ENCODE measurements at regions not wholly inside any gene's neighbourhood (a gene's known extent, or its start where the extent isn't known, plus 50 kb on each side); places are given as distances from the start of the nearest gene placed in this dataset.

DNA sequence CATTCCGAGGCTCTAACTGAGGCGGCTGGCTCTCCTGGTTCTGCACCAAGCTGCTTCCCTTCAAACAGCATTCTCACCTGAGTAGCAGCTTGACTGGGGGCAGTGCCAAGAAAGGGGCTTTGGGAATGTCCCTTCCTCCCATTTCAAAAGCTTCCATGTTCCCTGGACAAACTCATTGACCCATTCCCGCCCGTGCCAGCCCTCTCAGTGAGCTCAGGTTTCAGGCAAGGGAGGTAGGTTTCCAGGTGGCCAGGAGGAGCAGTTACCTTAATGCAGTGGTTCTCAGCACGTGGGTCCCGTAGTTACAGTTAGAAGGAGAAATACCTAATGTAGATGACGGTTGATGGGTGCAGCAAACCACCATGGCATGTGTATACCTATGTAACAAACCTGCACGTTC is 135.2 kb downstream of the ELOVL4 start:
- no peaks in the 10 kb centered on the region for H3K9me3 ChIP-seq
- no peaks in the 10 kb centered on the region for H3K9me2 ChIP-seq
- no peak overlapping the region for H3K4me2 ChIP-seq
- H3K9ac ChIP-seq = no peak overlapping the region
- no peaks in the 10 kb centered on the region for H3F3A ChIP-seq (replicated peaks; ENCODE audit: insufficient read depth)
- H4K20me1 ChIP-seq (ENCODE audit: insufficient read depth) = no peaks in the 10 kb centered on the region
- WGBS (ENCODE audit: low lambda C conversion rate) = 91% methylated on average over 8 of the region's 8 CpGs
- TF ChIP-seq RAD21 (IDR thresholded peaks at IDR 0.05; ENCODE audit: low read length) (no peak), EP300 (IDR thresholded peaks at IDR 0.05; ENCODE audit: borderline replicate concordance in 1 of 2, low read depth in 1 of 2, low read length in 1 of 2) (no peak), SMC3 (IDR thresholded peaks at IDR 0.05; ENCODE audit: low read depth, low read length) (no peak), MXI1 (IDR thresholded peaks at IDR 0.05; ENCODE audit: low read depth, low read length) (no peak), ELF1 (IDR thresholded peaks at IDR 0.05) (no peak)
- TF ChIP-seq, protein P1, sequence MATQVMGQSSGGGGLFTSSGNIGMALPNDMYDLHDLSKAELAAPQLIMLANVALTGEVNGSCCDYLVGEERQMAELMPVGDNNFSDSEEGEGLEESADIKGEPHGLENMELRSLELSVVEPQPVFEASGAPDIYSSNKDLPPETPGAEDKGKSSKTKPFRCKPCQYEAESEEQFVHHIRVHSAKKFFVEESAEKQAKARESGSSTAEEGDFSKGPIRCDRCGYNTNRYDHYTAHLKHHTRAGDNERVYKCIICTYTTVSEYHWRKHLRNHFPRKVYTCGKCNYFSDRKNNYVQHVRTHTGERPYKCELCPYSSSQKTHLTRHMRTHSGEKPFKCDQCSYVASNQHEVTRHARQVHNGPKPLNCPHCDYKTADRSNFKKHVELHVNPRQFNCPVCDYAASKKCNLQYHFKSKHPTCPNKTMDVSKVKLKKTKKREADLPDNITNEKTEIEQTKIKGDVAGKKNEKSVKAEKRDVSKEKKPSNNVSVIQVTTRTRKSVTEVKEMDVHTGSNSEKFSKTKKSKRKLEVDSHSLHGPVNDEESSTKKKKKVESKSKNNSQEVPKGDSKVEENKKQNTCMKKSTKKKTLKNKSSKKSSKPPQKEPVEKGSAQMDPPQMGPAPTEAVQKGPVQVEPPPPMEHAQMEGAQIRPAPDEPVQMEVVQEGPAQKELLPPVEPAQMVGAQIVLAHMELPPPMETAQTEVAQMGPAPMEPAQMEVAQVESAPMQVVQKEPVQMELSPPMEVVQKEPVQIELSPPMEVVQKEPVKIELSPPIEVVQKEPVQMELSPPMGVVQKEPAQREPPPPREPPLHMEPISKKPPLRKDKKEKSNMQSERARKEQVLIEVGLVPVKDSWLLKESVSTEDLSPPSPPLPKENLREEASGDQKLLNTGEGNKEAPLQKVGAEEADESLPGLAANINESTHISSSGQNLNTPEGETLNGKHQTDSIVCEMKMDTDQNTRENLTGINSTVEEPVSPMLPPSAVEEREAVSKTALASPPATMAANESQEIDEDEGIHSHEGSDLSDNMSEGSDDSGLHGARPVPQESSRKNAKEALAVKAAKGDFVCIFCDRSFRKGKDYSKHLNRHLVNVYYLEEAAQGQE (IDR thresholded peaks at IDR 0.05; ENCODE audit: low read depth, low read length) = no peak
- TF ChIP-seq, protein P2, sequence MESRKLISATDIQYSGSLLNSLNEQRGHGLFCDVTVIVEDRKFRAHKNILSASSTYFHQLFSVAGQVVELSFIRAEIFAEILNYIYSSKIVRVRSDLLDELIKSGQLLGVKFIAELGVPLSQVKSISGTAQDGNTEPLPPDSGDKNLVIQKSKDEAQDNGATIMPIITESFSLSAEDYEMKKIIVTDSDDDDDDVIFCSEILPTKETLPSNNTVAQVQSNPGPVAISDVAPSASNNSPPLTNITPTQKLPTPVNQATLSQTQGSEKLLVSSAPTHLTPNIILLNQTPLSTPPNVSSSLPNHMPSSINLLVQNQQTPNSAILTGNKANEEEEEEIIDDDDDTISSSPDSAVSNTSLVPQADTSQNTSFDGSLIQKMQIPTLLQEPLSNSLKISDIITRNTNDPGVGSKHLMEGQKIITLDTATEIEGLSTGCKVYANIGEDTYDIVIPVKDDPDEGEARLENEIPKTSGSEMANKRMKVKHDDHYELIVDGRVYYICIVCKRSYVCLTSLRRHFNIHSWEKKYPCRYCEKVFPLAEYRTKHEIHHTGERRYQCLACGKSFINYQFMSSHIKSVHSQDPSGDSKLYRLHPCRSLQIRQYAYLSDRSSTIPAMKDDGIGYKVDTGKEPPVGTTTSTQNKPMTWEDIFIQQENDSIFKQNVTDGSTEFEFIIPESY (IDR thresholded peaks at IDR 0.05; ENCODE audit: borderline replicate concordance, low read depth) = no peak
- TF ChIP-seq, protein P3, sequence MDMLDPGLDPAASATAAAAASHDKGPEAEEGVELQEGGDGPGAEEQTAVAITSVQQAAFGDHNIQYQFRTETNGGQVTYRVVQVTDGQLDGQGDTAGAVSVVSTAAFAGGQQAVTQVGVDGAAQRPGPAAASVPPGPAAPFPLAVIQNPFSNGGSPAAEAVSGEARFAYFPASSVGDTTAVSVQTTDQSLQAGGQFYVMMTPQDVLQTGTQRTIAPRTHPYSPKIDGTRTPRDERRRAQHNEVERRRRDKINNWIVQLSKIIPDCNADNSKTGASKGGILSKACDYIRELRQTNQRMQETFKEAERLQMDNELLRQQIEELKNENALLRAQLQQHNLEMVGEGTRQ (IDR thresholded peaks at IDR 0.05; ENCODE audit: borderline replicate concordance, low read depth, low read length) = no peak
- H3K27me3 ChIP-seq (ENCODE audit: insufficient read depth) = no peaks in the 10 kb centered on the region
- H3K4me3 ChIP-seq (ENCODE audit: low read depth in 2 of 2, low read length in 1 of 2) = no peak overlapping the region
- no peaks in the 10 kb centered on the region for H3K79me2 ChIP-seq (ENCODE audit: insufficient read depth)
- no peak for DNase-seq
- H2AFZ ChIP-seq (ENCODE audit: low read depth) = no peak overlapping the region
- H3K27ac ChIP-seq (ENCODE audit: low read depth in 2 of 2, low read length in 1 of 2) = peak overlapping the region in 1 of 2 experiments; percentile 100; a peak in 2 of 4 replicates
- CTCF ChIA-PET = interaction anchor here (0.7 to 5.7 kb wide), 6 partner anchors 30 to 242 kb away, joined by 3 to 116 read pairs (median 16); no protein-coding TSS in a partner anchor
- H3K4me1 ChIP-seq (ENCODE audit: control insufficient read depth in 1 of 2, insufficient read depth in 2 of 2, low read depth in 1 of 2, low read length in 1 of 2) = peaks cover 0 to 63% of the 10 kb centered on the region in 2 experiments; a peak in 3 of 4 replicates
- H3K36me3 ChIP-seq (replicated peaks in 1 of 2; ENCODE audit: control insufficient read depth in 1 of 2, insufficient read depth in 2 of 2, low read length in 1 of 2) = no peaks in the 10 kb centered on the region
- POLR2A ChIA-PET = no interaction called here

DNA sequence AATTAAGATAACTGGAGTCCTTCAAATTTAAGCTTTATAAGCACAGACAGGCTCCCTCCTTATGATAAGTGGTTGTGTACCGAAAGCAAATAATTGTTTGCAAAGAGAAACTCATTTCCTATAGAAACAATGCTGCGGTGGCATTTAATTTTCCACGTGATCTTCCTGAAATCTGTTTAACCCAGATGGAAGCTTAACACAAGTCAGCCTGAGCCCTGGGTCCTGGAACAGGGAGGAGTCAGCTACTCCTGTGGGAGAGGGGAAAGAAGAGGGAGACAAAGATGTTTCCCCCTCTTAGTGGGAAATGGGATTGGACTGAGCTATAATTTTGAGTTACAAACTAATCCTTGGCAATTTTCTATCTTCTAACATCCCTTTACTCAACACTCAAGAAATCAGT is 136.5 kb downstream of the ELOVL4 start:
- no peak overlapping the region for H2AFZ ChIP-seq (ENCODE audit: low read depth)
- H3K9me3 ChIP-seq = no peaks in the 10 kb centered on the region
- no peak overlapping the region for H3K4me2 ChIP-seq
- peak; percentile 46 for DNase-seq
- H4K20me1 ChIP-seq (ENCODE audit: insufficient read depth) = no peaks in the 10 kb centered on the region
- no peaks in the 10 kb centered on the region for H3F3A ChIP-seq (replicated peaks; ENCODE audit: insufficient read depth)
- TF ChIP-seq EP300 (IDR thresholded peaks at IDR 0.05; ENCODE audit: borderline replicate concordance in 1 of 2, low read depth in 1 of 2, low read length in 1 of 2) (0 out of 4 replicates have a peak, but pooled peaks of 1 of the 2 experiments have one; percentile 34), RAD21 (IDR thresholded peaks at IDR 0.05; ENCODE audit: low read length) (peak; percentile 28; the same call in 1 of the 2 replicates), JUND (IDR thresholded peaks at IDR 0.05) (no peak), MXI1 (IDR thresholded peaks at IDR 0.05; ENCODE audit: low read depth, low read length) (peak; percentile 62), FOSL2 (IDR thresholded peaks at IDR 0.05; ENCODE audit: borderline replicate concordance, low read depth) (no peak)
- TF ChIP-seq, protein P4, sequence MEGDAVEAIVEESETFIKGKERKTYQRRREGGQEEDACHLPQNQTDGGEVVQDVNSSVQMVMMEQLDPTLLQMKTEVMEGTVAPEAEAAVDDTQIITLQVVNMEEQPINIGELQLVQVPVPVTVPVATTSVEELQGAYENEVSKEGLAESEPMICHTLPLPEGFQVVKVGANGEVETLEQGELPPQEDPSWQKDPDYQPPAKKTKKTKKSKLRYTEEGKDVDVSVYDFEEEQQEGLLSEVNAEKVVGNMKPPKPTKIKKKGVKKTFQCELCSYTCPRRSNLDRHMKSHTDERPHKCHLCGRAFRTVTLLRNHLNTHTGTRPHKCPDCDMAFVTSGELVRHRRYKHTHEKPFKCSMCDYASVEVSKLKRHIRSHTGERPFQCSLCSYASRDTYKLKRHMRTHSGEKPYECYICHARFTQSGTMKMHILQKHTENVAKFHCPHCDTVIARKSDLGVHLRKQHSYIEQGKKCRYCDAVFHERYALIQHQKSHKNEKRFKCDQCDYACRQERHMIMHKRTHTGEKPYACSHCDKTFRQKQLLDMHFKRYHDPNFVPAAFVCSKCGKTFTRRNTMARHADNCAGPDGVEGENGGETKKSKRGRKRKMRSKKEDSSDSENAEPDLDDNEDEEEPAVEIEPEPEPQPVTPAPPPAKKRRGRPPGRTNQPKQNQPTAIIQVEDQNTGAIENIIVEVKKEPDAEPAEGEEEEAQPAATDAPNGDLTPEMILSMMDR (IDR thresholded peaks at IDR 0.05) = no peak
- TF ChIP-seq, protein P5, sequence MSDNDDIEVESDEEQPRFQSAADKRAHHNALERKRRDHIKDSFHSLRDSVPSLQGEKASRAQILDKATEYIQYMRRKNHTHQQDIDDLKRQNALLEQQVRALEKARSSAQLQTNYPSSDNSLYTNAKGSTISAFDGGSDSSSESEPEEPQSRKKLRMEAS (IDR thresholded peaks at IDR 0.05; ENCODE audit: low read depth) = no peak
- ChIA-PET POLR2A (interaction anchor here (0.9 to 2.2 kb wide), 8 partner anchors 9 to 734 kb away, joined by 3 to 18 read pairs (median 5); partner anchors contain the start of gene PHIP), CTCF (interaction anchor here (1.0 to 5.7 kb wide), 11 partner anchors 16 to 241 kb away, joined by 3 to 116 read pairs (median 4); no protein-coding TSS in a partner anchor)
- H3K36me3 ChIP-seq (replicated peaks in 1 of 2; ENCODE audit: control insufficient read depth in 1 of 2, insufficient read depth in 2 of 2, low read length in 1 of 2) = no peaks in the 10 kb centered on the region
- 26% methylated on average over 3 of the region's 3 CpGs for WGBS (ENCODE audit: low lambda C conversion rate)
- H3K9ac ChIP-seq = no peak overlapping the region
- H3K4me3 ChIP-seq (ENCODE audit: low read depth in 2 of 2, low read length in 1 of 2) = no peak overlapping the region
- H3K4me1 ChIP-seq (ENCODE audit: control insufficient read depth in 1 of 2, insufficient read depth in 2 of 2, low read depth in 1 of 2, low read length in 1 of 2) = peaks cover 0 to 64% of the 10 kb centered on the region in 2 experiments; a peak in 3 of 4 replicates
- no peaks in the 10 kb centered on the region for H3K79me2 ChIP-seq (ENCODE audit: insufficient read depth)
- no peaks in the 10 kb centered on the region for H3K9me2 ChIP-seq
- H3K27ac ChIP-seq (ENCODE audit: low read depth in 2 of 2, low read length in 1 of 2) = peak overlapping the region in 1 of 2 experiments; percentile 100; a peak in 3 of 4 replicates
- no peaks in the 10 kb centered on the region for H3K27me3 ChIP-seq (ENCODE audit: insufficient read depth)

Data from SK-N-SH (cell line).